GM12872 (cell line): ENCODE measurements at regions not wholly inside any gene's neighbourhood (a gene's known extent, or its start where the extent isn't known, plus 50 kb on each side); places are given as distances from the start of the nearest gene placed in this dataset.

ENCODE experiments used
- CTCF ChIP-seq: IDR thresholded peaks from 3 replicates; pipeline ENCODE4 v1.5.1; 2011; ENCODE audit warnings: low read depth, mild to moderate bottlenecking, low read length, moderate library complexity; ENCODE audit not compliant: insufficient read depth

DNA sequence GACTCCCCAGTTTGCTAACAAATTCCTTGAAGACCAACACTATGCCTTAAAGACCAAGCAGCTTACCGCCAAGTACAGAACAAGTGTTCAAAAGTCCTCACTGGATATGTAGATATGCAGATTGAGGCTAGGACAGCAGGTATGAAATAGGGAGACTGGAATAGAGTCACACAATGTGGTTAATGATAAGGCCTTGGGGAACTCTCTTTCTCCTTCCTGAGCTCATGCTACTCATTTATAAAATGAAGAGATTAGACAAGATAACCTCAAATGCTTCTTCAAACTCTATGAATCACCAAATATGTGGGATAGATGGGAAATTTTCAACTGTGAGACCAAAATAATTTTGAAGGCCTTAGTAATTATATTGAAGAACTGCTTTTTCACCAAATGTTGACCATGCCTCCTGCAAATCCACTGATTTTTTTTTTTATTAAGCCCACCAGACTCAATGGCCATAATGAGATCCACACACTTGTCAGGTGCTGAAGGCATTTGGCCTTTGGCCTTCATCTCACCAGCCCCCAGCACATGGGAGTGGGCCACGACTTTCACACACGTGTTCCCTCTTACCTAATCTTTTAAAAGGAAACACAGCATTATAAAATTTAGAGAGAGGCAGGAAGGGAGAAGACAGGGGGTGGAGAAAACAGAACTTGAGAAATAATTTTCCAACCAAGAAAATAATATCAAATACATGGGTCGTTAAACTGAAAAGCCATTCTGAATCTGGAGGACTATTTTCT, 181.5 kb downstream of the EN1 start:
- no peak for TF ChIP-seq CTCF

DNA sequence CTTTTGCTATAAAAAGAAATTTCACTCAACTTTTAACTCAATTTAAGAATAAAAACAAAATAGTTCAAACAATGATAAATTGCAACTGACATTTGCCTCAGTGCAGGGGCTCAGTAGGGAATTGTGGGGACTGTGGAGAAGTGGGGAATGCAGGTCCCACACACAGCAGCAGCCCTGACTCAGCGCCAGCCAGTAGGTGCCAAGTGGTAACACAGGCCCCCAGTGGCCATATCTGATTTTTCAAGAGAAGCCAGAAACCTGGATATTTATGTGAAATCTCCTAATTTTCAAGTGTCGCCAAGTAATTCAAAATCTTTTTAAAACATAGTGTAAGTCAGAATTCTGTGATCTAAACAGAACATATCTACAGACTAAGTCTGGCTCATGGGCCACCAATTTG, 186.3 kb downstream of the EN1 start:
- 0 out of 3 replicates have a peak, but pooled peaks have one; percentile 10 for TF ChIP-seq CTCF

GRCh38 chr2:118658596-118659198, 188.8 kb downstream of the EN1 start:
- TF ChIP-seq CTCF, result no peak

DNA sequence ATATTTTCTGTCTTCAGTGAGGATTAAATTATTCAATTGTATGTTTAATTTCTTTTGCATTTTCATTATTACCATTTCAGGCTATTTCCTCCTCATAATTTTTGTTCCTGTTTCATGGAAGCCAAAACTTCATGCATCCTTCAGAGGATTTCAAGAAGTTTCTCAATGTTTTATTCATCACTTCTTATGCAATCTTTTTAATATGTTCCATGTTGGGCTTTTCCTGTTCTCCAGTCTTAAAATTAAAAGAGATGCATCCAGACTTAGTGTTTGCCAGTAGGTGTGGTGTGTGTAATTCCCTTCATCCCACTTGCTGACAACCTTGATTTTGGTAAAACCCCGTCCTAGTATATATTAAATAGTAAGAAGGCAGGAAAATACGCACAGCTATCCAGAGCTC, 190.0 kb downstream of the EN1 start:
- TF ChIP-seq CTCF, result no peak

GRCh38 chr2:118654945-118655344, 192.5 kb downstream of the EN1 start:
- TF ChIP-seq CTCF, result no peak

DNA sequence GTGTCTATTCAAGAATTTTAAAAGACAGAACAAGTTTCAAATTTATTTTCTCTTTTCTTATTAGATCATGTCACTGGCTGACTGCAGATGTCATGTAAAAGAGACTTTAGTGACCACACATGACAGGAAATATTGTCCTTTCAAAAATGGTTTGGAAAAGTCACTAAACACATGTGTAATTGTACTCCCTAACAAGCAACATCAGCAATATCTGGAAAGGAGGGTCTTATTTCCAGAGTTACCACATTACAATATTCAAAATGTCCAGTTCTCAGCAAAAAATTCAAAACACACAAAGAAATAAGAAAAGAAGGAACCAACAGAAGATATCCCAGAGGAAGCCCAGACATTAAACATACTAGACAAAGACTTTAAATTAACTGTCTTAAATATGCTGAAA, 197.1 kb downstream of the EN1 start:
- TF ChIP-seq CTCF, result no peak

GRCh38 chr2:118645876-118646275, 201.6 kb downstream of the EN1 start:
- TF ChIP-seq CTCF, result no peak
